HFF-Myc (cell line): ENCODE measurements at regions not wholly inside any gene's neighbourhood (a gene's known extent, or its start where the extent isn't known, plus 50 kb on each side); places are given as distances from the start of the nearest gene placed in this dataset.

ENCODE experiments used
- DNase-seq: peaks from one replicate; pipeline ENCODE4 v3.0.0-alpha.2; 2011; ENCODE audit warnings: low read depth; ENCODE audit errors: extremely low read depth
- H3K4me3 ChIP-seq: replicated peaks from 2 replicates; pipeline ENCODE4 v1.5.1; 2011; ENCODE audit warnings: low read depth, mild to moderate bottlenecking, control low read depth, low read length
- CTCF ChIP-seq: IDR thresholded peaks from 2 replicates; pipeline ENCODE4 v1.5.1; 2012; ENCODE audit warnings: mild to moderate bottlenecking, low read depth, low read length, control low read depth; ENCODE audit errors: missing control alignments

- DNase-seq, result no peak
- no peak for TF ChIP-seq CTCF
- H3K4me3 ChIP-seq, result no peak overlapping the region
Observed at GRCh38 chr6:90758741-90759140, 171.9 kb upstream of the MAP3K7 start.

- no peak for DNase-seq
- H3K4me3 ChIP-seq, result no peak overlapping the region
Observed at GRCh38 chr6:90753820-90754643, 167.2 kb upstream of the MAP3K7 start.

GRCh38 chr6:90739802-90740201, 152.9 kb upstream of the MAP3K7 start:
- no peak for TF ChIP-seq CTCF
- no peak for DNase-seq
- H3K4me3 ChIP-seq, result no peak overlapping the region

More at GRCh38 chr6:90753820-90754643, 167.2 kb upstream of the MAP3K7 start:
- TF ChIP-seq CTCF, result no peak

GRCh38 chr6:90739339-90739738, 152.5 kb upstream of the MAP3K7 start:
- no peak for DNase-seq
- TF ChIP-seq CTCF, result no peak

GRCh38 chr6:90730151-90730673, 143.3 kb upstream of the MAP3K7 start:
- no peak for DNase-seq
- H3K4me3 ChIP-seq, result no peak overlapping the region
- no peak for TF ChIP-seq CTCF

More at GRCh38 chr6:90739339-90739738, 152.5 kb upstream of the MAP3K7 start:
- no peak overlapping the region for H3K4me3 ChIP-seq

GRCh38 chr6:90729057-90729456, 142.2 kb upstream of the MAP3K7 start:
- H3K4me3 ChIP-seq, result no peak overlapping the region
- TF ChIP-seq CTCF, result no peak
- DNase-seq, result no peak
